Activated naive CD8-positive, alpha-beta T cell (primary cell): ENCODE measurements at regions not wholly inside any gene's neighbourhood (a gene's known extent, or its start where the extent isn't known, plus 50 kb on each side); places are given as distances from the start of the nearest gene placed in this dataset.

ENCODE experiments used
- H3K27ac Mint-ChIP-seq: one replicate; pipeline ENCODE4 v1.8.0; 2021; ENCODE audit warnings: mixed read lengths
- H3K27me3 Mint-ChIP-seq: one replicate; pipeline ENCODE4 v1.8.0; 2021; ENCODE audit warnings: mixed read lengths
- H3K36me3 Mint-ChIP-seq: one replicate; pipeline ENCODE4 v1.8.0; 2021; ENCODE audit warnings: mixed read lengths
- H3K4me1 Mint-ChIP-seq: one replicate; pipeline ENCODE4 v1.8.0; 2021; ENCODE audit warnings: low read depth, mixed read lengths
- H3K4me3 Mint-ChIP-seq: one replicate; pipeline ENCODE4 v1.8.0; 2021; ENCODE audit warnings: mild to moderate bottlenecking, mixed read lengths
- H3K9me3 Mint-ChIP-seq: one replicate; pipeline ENCODE4 v1.8.0; 2021; ENCODE audit warnings: low read depth, mixed read lengths

- Mint-ChIP-seq H3K4me1 (peaks cover 12% of the 10 kb centered on the region), H3K9me3 (no peaks in the 10 kb centered on the region), H3K27ac (no peak overlapping the region), H3K36me3 (no peaks in the 10 kb centered on the region), H3K27me3 (no peaks in the 10 kb centered on the region), H3K4me3 (no peak overlapping the region)
Observed at GRCh38 chr13:30567072-30567471, 50.6 kb upstream of the USPL1 start.
